RWPE1 (cell line): ENCODE measurements at regions not wholly inside any gene's neighbourhood (a gene's known extent, or its start where the extent isn't known, plus 50 kb on each side); places are given as distances from the start of the nearest gene placed in this dataset.
"Not testable (repeated sequence)": the region's sequence is repeated elsewhere in the genome, so short reads cannot be mapped to it uniquely, and the experiment has no call there.

ENCODE experiments used
- CTCF ChIA-PET: fragments of 350-600 bp; sonication (Branson Sonifier 250); formaldehyde crosslinking; extraction: SDS; loops from one replicate; lab custom pipeline; 2021; lab: Yijun Ruan, JAX
- POLR2A ChIA-PET: fragments of 400-600 bp; formaldehyde crosslinking; extraction: SDS; loops from one replicate; lab custom pipeline; 2020; ENCODE audit warnings: antibody characterized with exemption; ENCODE audit not compliant: low non-redundant PET; lab: Yijun Ruan, JAX
- DNase-seq: peaks from one replicate; pipeline ENCODE4 v3.0.0; 2012; ENCODE audit warnings: low spot score
- H3K27ac ChIP-seq: fragments of 450-650 bp; 2 replicates; pipeline ENCODE4 v1.5.1; 2017
- TF ChIP-seq, protein P1 (sequence below): fragments of 450-650 bp; conservative IDR thresholded peaks from 2 replicates; pipeline ENCODE4 v1.5.1; 2017; ENCODE audit warnings: low read depth, mild to moderate bottlenecking

DNA sequence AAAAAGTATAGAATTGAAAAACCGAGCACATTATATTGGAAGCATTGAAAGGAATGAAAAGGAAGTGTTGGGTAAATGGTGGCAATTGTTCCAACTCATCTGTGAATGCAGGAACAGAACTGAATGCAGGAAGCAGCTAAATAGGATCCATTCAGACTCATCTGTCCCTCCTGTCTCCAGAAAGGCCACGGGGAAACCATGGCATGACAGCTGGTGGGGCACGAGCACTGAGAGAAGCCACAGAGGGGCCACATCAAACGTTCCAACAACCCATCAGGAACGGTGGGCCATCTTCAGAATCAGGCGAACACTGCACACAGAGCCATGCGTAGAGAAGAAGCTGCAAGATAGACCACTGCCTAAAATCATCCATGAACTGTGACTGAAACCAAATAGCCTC lies 138.5 kb upstream of the SLC35G4 start:
- POLR2A ChIA-PET, result no interaction called here
- CTCF ChIA-PET, result no interaction called here
- DNase-seq, result no peak
- TF ChIP-seq, protein P1, sequence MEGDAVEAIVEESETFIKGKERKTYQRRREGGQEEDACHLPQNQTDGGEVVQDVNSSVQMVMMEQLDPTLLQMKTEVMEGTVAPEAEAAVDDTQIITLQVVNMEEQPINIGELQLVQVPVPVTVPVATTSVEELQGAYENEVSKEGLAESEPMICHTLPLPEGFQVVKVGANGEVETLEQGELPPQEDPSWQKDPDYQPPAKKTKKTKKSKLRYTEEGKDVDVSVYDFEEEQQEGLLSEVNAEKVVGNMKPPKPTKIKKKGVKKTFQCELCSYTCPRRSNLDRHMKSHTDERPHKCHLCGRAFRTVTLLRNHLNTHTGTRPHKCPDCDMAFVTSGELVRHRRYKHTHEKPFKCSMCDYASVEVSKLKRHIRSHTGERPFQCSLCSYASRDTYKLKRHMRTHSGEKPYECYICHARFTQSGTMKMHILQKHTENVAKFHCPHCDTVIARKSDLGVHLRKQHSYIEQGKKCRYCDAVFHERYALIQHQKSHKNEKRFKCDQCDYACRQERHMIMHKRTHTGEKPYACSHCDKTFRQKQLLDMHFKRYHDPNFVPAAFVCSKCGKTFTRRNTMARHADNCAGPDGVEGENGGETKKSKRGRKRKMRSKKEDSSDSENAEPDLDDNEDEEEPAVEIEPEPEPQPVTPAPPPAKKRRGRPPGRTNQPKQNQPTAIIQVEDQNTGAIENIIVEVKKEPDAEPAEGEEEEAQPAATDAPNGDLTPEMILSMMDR, result no peak
- no peak overlapping the region for H3K27ac ChIP-seq

DNA sequence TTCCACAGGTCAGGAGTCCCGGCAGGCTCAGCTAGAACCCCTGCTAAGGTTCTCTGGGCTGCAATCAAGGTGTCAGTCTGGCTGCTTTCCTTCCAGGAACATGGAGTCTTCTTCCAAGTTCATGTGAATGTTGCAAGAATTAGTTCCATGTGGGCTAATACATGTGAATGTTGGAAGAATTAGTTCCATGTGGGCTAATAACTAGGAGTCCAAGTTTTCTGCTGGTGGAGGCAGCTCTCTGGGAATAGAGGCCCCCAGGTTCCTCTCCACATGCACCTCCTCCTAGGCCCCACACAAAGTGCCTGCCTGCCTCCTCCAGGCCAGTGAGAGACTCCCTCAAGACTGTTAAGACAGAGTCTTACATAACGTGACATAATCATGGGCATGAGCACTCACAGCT lies 140.8 kb upstream of the SLC35G4 start:
- ChIA-PET CTCF (interaction anchor here (0.7 kb wide), 1 partner anchor 207 kb away, joined by 3 read pairs; no protein-coding TSS in a partner anchor), POLR2A (no interaction called here)
- no peak overlapping the region for H3K27ac ChIP-seq
- TF ChIP-seq, protein P1, result no peak
- no peak for DNase-seq

DNA sequence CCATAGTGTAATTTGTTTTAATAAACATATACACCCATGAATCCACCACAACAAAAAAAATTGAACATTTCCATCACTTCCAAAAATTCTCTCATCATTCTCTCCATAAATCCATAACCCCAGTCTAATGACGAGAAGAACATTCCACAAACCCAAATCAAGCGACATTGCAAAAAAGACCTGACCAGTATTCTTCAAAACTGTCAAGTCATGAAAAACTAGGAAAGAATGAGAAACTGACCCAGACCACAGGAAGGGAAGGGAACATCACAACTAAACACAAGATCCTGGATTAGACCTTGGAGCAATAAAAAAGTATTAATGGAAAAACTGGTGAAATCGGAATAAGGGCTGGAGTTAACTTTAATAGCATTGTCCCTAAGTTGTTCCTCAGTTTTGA lies 141.3 kb upstream of the SLC35G4 start:
- no peak for DNase-seq
- H3K27ac ChIP-seq, result no peak overlapping the region
- CTCF ChIA-PET, result interaction anchor here (0.7 kb wide), 1 partner anchor 207 kb away, joined by 3 read pairs; no protein-coding TSS in a partner anchor
- POLR2A ChIA-PET, result no interaction called here
- TF ChIP-seq, protein P1, result no peak

DNA sequence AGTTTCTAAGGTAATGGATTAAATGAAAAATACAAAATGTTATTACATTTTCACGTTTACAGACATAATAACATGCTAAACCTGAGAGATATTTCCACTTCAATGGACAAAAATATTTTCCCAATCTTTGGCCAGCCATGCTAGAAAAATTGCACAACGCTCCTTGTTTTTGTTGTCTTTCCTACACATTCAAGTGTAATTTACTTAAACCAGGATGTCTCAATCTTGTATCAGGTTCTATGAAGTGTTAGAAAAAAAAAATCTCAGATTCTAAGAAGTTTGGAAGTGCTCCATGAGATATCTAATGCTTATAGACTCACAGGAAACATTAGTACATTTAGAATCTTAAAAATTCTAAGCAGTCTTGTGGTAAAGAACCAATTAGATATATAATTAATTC lies 141.8 kb upstream of the SLC35G4 start:
- TF ChIP-seq, protein P1, result no peak
- H3K27ac ChIP-seq, result no peak overlapping the region
- CTCF ChIA-PET, result no interaction called here
- no peak for DNase-seq
- POLR2A ChIA-PET, result no interaction called here

DNA sequence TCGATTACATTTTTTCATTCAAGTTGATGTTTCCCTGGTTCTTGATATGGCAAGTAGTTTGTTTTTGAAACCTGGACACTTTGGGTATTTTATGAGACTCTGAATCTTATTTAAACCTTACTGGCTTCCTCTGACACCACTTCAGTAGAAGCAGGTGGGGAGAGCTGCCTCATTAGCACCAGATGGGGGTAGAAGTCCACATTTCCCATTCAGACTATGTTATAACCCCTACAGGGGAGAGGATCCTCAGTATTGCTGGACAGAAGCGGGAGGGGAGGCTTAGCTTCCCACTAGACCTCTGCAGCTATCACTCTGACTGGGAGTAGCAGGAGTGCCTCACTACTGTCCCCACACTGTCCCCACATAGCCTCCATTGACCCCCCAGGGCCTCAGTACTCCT lies 145.3 kb upstream of the SLC35G4 start:
- H3K27ac ChIP-seq, result no peak overlapping the region
- TF ChIP-seq, protein P1, result no peak
- POLR2A ChIA-PET, result no interaction called here
- CTCF ChIA-PET, result interaction anchor here (1.3 kb wide), 1 partner anchor 48 kb away, joined by 4 read pairs; no protein-coding TSS in a partner anchor
- no peak for DNase-seq

DNA sequence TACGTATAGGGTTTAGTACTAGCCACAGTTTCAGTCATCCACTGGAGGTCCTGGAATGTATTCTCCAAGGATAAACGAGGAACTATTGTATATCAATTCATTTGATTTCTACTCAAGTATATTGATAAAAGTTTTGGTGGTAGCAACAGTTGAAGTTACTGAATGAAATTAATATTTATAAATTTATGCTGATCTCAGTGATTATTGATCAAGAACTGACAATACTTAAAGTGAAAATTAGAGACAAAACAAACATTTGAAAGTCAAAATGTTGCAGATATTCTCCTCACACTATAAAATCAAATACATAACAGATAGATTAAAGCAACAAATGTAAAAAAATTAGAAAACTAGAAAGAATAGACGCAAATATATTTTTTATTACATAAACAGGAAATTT lies 150.9 kb upstream of the SLC35G4 start:
- TF ChIP-seq, protein P1, result no peak
- no peak overlapping the region for H3K27ac ChIP-seq
- CTCF ChIA-PET, result interaction anchor here (0.6 kb wide), 1 partner anchor 401 kb away, joined by 4 read pairs; no protein-coding TSS in a partner anchor
- POLR2A ChIA-PET, result no interaction called here
- DNase-seq, result no peak

DNA sequence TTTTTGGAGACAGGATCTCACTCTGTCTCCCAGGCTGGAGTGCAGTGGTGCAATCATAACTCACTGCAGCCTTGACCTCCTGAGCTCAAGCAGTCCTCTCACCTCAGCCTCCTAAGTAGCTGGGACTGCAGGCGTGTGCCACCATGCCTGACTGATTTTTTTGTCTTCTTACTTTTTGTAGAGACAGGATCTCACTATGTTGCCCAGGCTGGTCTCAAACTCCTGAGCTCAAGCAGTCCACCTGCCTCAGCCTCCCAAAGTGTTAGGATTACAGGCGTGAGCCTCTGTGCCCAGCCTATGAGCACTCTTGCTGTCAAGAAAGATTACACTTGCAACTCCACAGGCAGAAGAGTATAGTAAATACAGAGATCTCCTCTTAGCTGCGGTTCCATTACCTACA lies 151.5 kb upstream of the SLC35G4 start:
- CTCF ChIA-PET, result interaction anchor here (0.6 kb wide), 1 partner anchor 400 kb away, joined by 4 read pairs; no protein-coding TSS in a partner anchor
- POLR2A ChIA-PET, DNase-seq, H3K27ac ChIP-seq: not testable (repeated sequence)
